ENCODE measurements at regions not wholly inside any gene's neighbourhood (a gene's known extent, or its start where the extent isn't known, plus 50 kb on each side); places are given as distances from the start of the nearest gene placed in this dataset.

DNA sequence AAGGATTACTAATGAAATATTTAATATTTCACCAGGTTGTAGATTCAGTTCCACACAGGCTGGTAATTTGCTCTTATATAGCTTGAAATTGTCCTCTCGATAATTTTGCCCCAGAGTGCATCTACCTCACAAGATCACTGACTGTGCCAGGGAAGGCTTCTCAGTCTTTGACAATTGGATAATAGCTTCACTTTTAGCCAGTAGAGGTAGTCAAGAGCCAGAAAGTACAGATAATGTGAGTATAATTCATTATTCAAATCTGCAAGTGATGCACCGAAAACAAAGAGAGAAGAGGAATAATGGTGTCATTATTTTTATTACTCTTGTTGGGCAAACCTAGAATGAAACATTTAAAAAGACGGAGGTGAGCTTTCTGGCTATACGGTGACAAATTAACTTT, 292.8 kb downstream of the EN1 start:
- TF ChIP-seq, protein P1, sequence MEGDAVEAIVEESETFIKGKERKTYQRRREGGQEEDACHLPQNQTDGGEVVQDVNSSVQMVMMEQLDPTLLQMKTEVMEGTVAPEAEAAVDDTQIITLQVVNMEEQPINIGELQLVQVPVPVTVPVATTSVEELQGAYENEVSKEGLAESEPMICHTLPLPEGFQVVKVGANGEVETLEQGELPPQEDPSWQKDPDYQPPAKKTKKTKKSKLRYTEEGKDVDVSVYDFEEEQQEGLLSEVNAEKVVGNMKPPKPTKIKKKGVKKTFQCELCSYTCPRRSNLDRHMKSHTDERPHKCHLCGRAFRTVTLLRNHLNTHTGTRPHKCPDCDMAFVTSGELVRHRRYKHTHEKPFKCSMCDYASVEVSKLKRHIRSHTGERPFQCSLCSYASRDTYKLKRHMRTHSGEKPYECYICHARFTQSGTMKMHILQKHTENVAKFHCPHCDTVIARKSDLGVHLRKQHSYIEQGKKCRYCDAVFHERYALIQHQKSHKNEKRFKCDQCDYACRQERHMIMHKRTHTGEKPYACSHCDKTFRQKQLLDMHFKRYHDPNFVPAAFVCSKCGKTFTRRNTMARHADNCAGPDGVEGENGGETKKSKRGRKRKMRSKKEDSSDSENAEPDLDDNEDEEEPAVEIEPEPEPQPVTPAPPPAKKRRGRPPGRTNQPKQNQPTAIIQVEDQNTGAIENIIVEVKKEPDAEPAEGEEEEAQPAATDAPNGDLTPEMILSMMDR (IDR thresholded peaks at IDR 0.05; ENCODE audit: poor library complexity) = peak; percentile 19
- TF ChIP-seq EZH2phosphoT487 (IDR thresholded peaks at IDR 0.05; ENCODE audit: low read depth, severe bottlenecking, unreplicated experiment) (no peak), EZH2 (IDR thresholded peaks at IDR 0.05; ENCODE audit: borderline replicate concordance) (no peak)

Measured in hepatocyte (in vitro differentiated cells).